IPS-NIHi11 (cell line): ENCODE measurements at regions not wholly inside any gene's neighbourhood (a gene's known extent, or its start where the extent isn't known, plus 50 kb on each side); places are given as distances from the start of the nearest gene placed in this dataset.

Experiments
- DNase-seq: peaks from one replicate; pipeline ENCODE4 v3.0.0; 2012; ENCODE audit warnings: mixed read lengths, low spot score

DNA sequence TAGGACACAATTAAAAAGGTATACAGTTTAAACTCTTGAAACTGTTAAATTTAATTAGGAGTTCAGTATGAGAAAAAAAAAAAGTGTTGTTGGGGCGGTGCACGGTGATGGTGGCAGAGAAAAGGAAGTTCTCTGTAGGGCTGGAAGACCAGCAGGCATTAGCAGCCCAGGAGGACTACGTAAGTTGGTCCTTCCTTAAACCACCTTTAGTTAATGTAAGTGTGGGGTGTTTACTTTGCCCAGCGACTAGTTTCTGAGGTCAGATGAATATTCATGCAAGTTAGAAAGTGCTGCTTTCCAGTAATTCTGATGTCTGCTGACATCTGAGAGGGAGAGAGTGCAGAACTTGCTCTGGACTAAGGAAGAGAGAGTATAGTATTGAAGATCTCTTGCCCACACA, 54.9 kb downstream of the NKX2-1 start:
- DNase-seq, result no peak

DNA sequence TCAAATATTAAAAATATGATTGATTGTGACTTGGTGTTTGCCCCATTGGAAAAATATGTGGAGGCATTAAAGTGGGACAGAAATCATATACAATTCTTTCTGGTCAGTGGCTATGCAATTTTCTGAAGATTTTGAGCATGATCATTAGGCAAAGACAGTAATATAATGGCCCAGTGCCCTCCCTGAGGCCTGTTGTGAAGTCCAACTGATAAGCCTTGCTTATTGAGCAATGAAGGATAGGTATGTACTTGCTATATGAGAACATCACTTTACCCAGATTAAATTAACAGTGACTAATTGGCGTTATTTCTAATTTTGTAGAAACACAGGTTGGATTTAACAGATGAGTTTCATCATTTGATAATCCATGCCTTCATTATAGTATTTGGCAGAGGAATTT, 57.1 kb downstream of the NKX2-1 start:
- no peak for DNase-seq

DNA sequence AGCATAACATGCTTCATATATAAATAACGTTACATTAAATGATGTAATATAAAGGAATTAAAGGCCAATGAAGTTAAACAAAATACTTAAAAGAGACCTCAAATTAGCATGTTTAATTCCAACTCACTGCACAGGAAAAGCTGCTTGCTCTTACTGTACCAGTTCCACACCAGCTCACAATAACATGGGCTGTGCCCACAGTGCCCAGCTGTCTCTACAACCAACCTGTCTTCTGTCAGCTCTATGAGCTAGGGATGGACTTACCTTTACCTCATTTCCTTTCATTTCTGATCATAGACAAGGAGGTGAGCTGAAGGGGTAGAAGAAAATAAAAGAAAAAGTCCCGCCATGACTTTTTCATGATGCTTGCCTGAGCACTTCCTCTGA, 64.8 kb downstream of the NKX2-1 start:
- no peak for DNase-seq

- no peak for DNase-seq
Measured at GRCh38 chr14:36454599-36455240, 65.3 kb downstream of the NKX2-1 start.

- DNase-seq, result no peak
Measured at GRCh38 chr14:36452860-36453259, 67.2 kb downstream of the NKX2-1 start.

- DNase-seq, result no peak
Measured at GRCh38 chr14:36451310-36452065, 68.5 kb downstream of the NKX2-1 start.

- DNase-seq, result no peak
Measured at GRCh38 chr14:36450550-36450949, 69.5 kb downstream of the NKX2-1 start.

DNA sequence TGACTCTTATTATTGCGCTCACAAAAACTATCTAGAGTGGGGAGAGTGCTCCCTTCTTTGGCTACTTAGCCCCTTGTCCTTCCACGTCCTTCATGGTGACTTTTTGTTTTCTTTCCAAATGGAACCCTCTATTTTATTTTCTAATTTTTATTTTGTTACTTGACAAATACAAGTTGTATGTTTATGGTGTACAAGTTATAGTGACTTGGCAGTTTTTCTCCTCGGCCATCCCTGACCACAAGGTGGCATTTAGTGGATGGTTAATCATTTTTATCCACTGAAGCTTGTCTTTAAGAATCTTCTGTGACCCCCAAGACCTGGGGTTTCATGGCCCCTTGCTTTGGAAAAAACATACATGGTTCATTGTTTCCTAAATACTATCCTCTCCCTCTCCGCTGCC, 70.1 kb downstream of the NKX2-1 start:
- DNase-seq, result no peak

GRCh38 chr14:36443374-36443773, 76.7 kb downstream of the NKX2-1 start:
- no peak for DNase-seq

- peak; percentile 49 for DNase-seq
Measured at GRCh38 chr14:36442824-36443241, 77.2 kb downstream of the NKX2-1 start.

GRCh38 chr14:36441283-36441682, 78.7 kb downstream of the NKX2-1 start:
- no peak for DNase-seq

GRCh38 chr14:36439766-36440165, 80.3 kb downstream of the NKX2-1 start:
- DNase-seq, result no peak

GRCh38 chr14:36438883-36439282, 81.1 kb downstream of the NKX2-1 start:
- no peak for DNase-seq

DNA sequence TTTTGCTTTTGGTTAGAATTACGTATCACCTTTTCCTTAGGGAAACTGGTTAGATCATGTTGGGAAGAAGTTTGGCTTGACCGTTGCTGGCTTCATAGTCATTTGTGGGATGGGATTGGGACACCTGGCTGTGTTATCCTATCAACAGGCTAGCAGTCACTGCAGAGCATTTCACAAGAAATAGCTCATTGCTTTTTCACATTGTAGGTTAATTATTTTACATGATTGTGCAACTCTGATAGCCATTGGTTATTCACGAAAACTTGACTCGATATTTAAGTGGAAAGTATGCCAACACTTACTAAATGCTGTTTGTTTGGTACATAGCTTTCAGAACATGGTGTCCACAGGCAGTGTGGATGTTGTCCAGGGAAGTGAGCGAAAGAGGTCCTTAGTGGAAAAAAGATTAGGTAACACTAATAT, 89.4 kb downstream of the NKX2-1 start:
- DNase-seq, result no peak

GRCh38 chr14:36430169-36430568, 89.9 kb downstream of the NKX2-1 start:
- no peak for DNase-seq

DNA sequence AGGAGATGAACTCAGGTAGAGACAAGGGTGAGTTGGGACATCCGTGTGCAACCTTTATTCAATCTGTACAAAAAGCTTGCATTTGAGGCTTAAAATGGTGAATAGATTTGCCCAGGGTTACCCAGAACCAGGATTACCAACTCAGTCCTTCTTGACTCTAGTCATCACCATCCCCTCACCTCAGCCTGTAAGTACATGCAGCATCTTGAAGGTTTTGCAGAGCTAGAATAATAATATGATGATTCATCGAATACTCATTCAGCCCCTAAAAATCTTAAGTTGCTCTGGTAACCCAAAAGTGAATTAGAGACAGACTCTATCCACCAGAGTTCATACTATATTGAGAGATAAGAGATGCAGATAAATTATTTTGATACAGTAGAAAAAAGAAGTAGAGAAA, 90.3 kb downstream of the NKX2-1 start:
- DNase-seq, result no peak

GRCh38 chr14:36428350-36428749, 91.7 kb downstream of the NKX2-1 start:
- no peak for DNase-seq

- no peak for DNase-seq
Measured at GRCh38 chr14:36426836-36427235, 93.2 kb downstream of the NKX2-1 start.

- no peak for DNase-seq
Measured at GRCh38 chr14:36426113-36426512, 93.9 kb downstream of the NKX2-1 start.

- DNase-seq, result no peak
Measured at GRCh38 chr14:36424478-36425102, 95.4 kb downstream of the NKX2-1 start.

- no peak for DNase-seq
Measured at GRCh38 chr14:36423430-36423829, 96.6 kb downstream of the NKX2-1 start.

- no peak for DNase-seq
Measured at GRCh38 chr14:36420149-36420687, 99.8 kb upstream of the MBIP start.

DNA sequence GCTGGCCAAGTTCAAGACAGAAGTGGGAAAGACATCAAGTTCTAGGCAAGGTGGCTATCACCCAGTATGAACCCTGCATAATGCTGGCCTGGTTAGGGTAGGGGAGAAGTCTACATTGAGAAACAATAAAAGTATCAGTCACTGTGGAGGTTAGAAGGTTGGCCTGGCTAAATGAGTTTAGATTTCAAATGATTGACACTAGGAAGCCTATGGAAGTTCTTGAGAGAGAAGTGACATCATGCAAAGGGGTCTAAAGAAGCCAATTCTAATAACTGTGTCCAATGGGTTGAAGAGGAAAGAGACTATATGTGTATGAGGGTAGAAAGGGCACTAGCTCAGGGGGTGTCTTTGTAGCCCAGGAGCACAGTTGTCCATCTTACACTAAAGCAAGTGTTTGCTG, 98.5 kb upstream of the MBIP start:
- no peak for DNase-seq
